ENCODE measurements at regions not wholly inside any gene's neighbourhood (a gene's known extent, or its start where the extent isn't known, plus 50 kb on each side); places are given as distances from the start of the nearest gene placed in this dataset.

- TF ChIP-seq TSHZ2 (CRISPR knock-in tag; IDR thresholded peaks at IDR 0.05), result no peak
- no peak for TF ChIP-seq TCF4 (CRISPR knock-in tag; IDR thresholded peaks at IDR 0.05; ENCODE audit: borderline replicate concordance)
- no peak for TF ChIP-seq ESRRG (CRISPR knock-in tag; IDR thresholded peaks at IDR 0.05)
- no peak for TF ChIP-seq SNAI2 (CRISPR knock-in tag; IDR thresholded peaks at IDR 0.05)
- TF ChIP-seq ISL1 (CRISPR knock-in tag; IDR thresholded peaks at IDR 0.05), result no peak
- no peak for TF ChIP-seq ZFP3 (CRISPR knock-in tag; IDR thresholded peaks at IDR 0.05)
- no peak for TF ChIP-seq CSDC2 (CRISPR knock-in tag; IDR thresholded peaks at IDR 0.05)
Observed at GRCh38 chr2:172285760-172286159, 141.6 kb upstream of the ITGA6 start (continued).

GRCh38 chr2:172287190-172287589 is 140.2 kb upstream of the ITGA6 start:
- TF ChIP-seq TOX (CRISPR knock-in tag; IDR thresholded peaks at IDR 0.05; ENCODE audit: borderline replicate concordance) (no peak), ZFP3 (CRISPR knock-in tag; IDR thresholded peaks at IDR 0.05) (no peak)
- ATAC-seq, result no peak

GRCh38 chr2:172287605-172288315 is 139.6 kb upstream of the ITGA6 start:
- no peak; the same call in 2 of the 3 replicates for ATAC-seq
- TF ChIP-seq ZNF70 (CRISPR knock-in tag; IDR thresholded peaks at IDR 0.05) (no peak), ZC3H10 (CRISPR knock-in tag; IDR thresholded peaks at IDR 0.05) (no peak)

GRCh38 chr2:172288603-172289002 is 138.8 kb upstream of the ITGA6 start:
- no peak for TF ChIP-seq GLIS3 (CRISPR knock-in tag; IDR thresholded peaks at IDR 0.05)
- no peak for TF ChIP-seq TCF4 (CRISPR knock-in tag; IDR thresholded peaks at IDR 0.05; ENCODE audit: borderline replicate concordance)
- TF ChIP-seq CSRNP3 (CRISPR knock-in tag; IDR thresholded peaks at IDR 0.05), result no peak
- TF ChIP-seq ZFP30 (CRISPR knock-in tag; IDR thresholded peaks at IDR 0.05), result no peak
- no peak for TF ChIP-seq POU6F1 (CRISPR knock-in tag; IDR thresholded peaks at IDR 0.05; ENCODE audit: borderline replicate concordance, low read depth)
- ATAC-seq, result no peak

- no peak for ATAC-seq
- TF ChIP-seq SNAI2 (CRISPR knock-in tag; IDR thresholded peaks at IDR 0.05), result no peak
- no peak for TF ChIP-seq RARB (CRISPR knock-in tag; IDR thresholded peaks at IDR 0.05)
- TF ChIP-seq CSRNP3 (CRISPR knock-in tag; IDR thresholded peaks at IDR 0.05), result no peak
- TF ChIP-seq ESRRG (CRISPR knock-in tag; IDR thresholded peaks at IDR 0.05), result no peak
- TF ChIP-seq ISL1 (CRISPR knock-in tag; IDR thresholded peaks at IDR 0.05), result no peak
- no peak for TF ChIP-seq PPARA (CRISPR knock-in tag; IDR thresholded peaks at IDR 0.05; ENCODE audit: borderline replicate concordance)
- no peak for TF ChIP-seq TOX (CRISPR knock-in tag; IDR thresholded peaks at IDR 0.05; ENCODE audit: borderline replicate concordance)
- TF ChIP-seq PATZ1 (CRISPR knock-in tag; IDR thresholded peaks at IDR 0.05; ENCODE audit: borderline replicate concordance), result no peak
- TF ChIP-seq ZFP30 (CRISPR knock-in tag; IDR thresholded peaks at IDR 0.05), result no peak
- TF ChIP-seq BACH2 (CRISPR knock-in tag; IDR thresholded peaks at IDR 0.05; ENCODE audit: borderline replicate concordance), result no peak
- no peak for TF ChIP-seq ZNF565 (CRISPR knock-in tag; conservative IDR thresholded peaks at IDR 0.05; ENCODE audit: low read depth)
- no peak for TF ChIP-seq ZNF70 (CRISPR knock-in tag; IDR thresholded peaks at IDR 0.05)
- TF ChIP-seq POU6F1 (CRISPR knock-in tag; IDR thresholded peaks at IDR 0.05; ENCODE audit: borderline replicate concordance, low read depth), result no peak
Observed at GRCh38 chr2:172293952-172294351, 133.4 kb upstream of the ITGA6 start.

Data from SK-N-SH treated with all-trans-retinoic acid at 6 μM for 48 hours (cell line).